ENCODE measurements at regions not wholly inside any gene's neighbourhood (a gene's known extent, or its start where the extent isn't known, plus 50 kb on each side); places are given as distances from the start of the nearest gene placed in this dataset.
A peak's percentile ranks its signal among the peaks of the same experiment; 100 is the strongest.

- no peaks in the 10 kb centered on the region for H3K27me3 ChIP-seq (ENCODE audit: control insufficient read depth, insufficient read depth, low read length)
- DNase-seq (ENCODE audit: low read depth): no peak
- TF ChIP-seq CTCF (IDR thresholded peaks at IDR 0.05; ENCODE audit: insufficient read depth, low read length, severe bottlenecking): no peak
- H3K36me3 ChIP-seq (ENCODE audit: control insufficient read depth, insufficient read depth, low read length): no peaks in the 10 kb centered on the region
- no peak for FAIRE-seq
- H3K4me3 ChIP-seq (ENCODE audit: low read depth, low read length): no peak overlapping the region
Observed at GRCh38 chr4:57200799-57201327, 90.7 kb upstream of the IGFBP7 start.

GRCh38 chr4:57199267-57199666 lies 89.1 kb upstream of the IGFBP7 start:
- peak; percentile 55 for DNase-seq (ENCODE audit: low read depth)

GRCh38 chr4:57195622-57196021 lies 85.4 kb upstream of the IGFBP7 start:
- Histone ChIP-seq H3K36me3 (ENCODE audit: control insufficient read depth, insufficient read depth, low read length) (no peaks in the 10 kb centered on the region), H3K4me3 (ENCODE audit: low read depth, low read length) (no peak overlapping the region), H3K27me3 (ENCODE audit: control insufficient read depth, insufficient read depth, low read length) (no peaks in the 10 kb centered on the region)
- TF ChIP-seq CTCF (IDR thresholded peaks at IDR 0.05; ENCODE audit: insufficient read depth, low read length, severe bottlenecking): no peak
- no peak for DNase-seq (ENCODE audit: low read depth)
- no peak for FAIRE-seq

More at GRCh38 chr4:57199267-57199666, 89.1 kb upstream of the IGFBP7 start:
- no peak overlapping the region for H3K4me3 ChIP-seq (ENCODE audit: low read depth, low read length)
- TF ChIP-seq CTCF (IDR thresholded peaks at IDR 0.05; ENCODE audit: insufficient read depth, low read length, severe bottlenecking): no peak
- no peaks in the 10 kb centered on the region for H3K36me3 ChIP-seq (ENCODE audit: control insufficient read depth, insufficient read depth, low read length)
- H3K27me3 ChIP-seq (ENCODE audit: control insufficient read depth, insufficient read depth, low read length): no peaks in the 10 kb centered on the region
- FAIRE-seq: no peak

- Histone ChIP-seq H3K4me3 (ENCODE audit: low read depth, low read length) (no peak overlapping the region), H3K27me3 (ENCODE audit: control insufficient read depth, insufficient read depth, low read length) (no peaks in the 10 kb centered on the region), H3K36me3 (ENCODE audit: control insufficient read depth, insufficient read depth, low read length) (no peaks in the 10 kb centered on the region)
- no peak for FAIRE-seq
- TF ChIP-seq CTCF (IDR thresholded peaks at IDR 0.05; ENCODE audit: insufficient read depth, low read length, severe bottlenecking): no peak
- no peak for DNase-seq (ENCODE audit: low read depth)
Observed at GRCh38 chr4:57194068-57194611, 84.0 kb upstream of the IGFBP7 start.

- no peaks in the 10 kb centered on the region for H3K27me3 ChIP-seq (ENCODE audit: control insufficient read depth, insufficient read depth, low read length)
- FAIRE-seq (no peak), DNase-seq (ENCODE audit: low read depth) (no peak)
- H3K36me3 ChIP-seq (ENCODE audit: control insufficient read depth, insufficient read depth, low read length): no peaks in the 10 kb centered on the region
- no peak for TF ChIP-seq CTCF (IDR thresholded peaks at IDR 0.05; ENCODE audit: insufficient read depth, low read length, severe bottlenecking)
- H3K4me3 ChIP-seq (ENCODE audit: low read depth, low read length): no peak overlapping the region
Observed at GRCh38 chr4:57193209-57193810, 83.1 kb upstream of the IGFBP7 start.
